SIG-M5 treated with dmso at 0.1 percent for 504 hours (cell line): ENCODE measurements at regions not wholly inside any gene's neighbourhood (a gene's known extent, or its start where the extent isn't known, plus 50 kb on each side); places are given as distances from the start of the nearest gene placed in this dataset.

Experiments used
- DNase-seq: peaks from one replicate; lab custom pipeline; 2025; ENCODE audit not compliant: unreplicated experiment; lab: John Stamatoyannopoulos, UW

DNA sequence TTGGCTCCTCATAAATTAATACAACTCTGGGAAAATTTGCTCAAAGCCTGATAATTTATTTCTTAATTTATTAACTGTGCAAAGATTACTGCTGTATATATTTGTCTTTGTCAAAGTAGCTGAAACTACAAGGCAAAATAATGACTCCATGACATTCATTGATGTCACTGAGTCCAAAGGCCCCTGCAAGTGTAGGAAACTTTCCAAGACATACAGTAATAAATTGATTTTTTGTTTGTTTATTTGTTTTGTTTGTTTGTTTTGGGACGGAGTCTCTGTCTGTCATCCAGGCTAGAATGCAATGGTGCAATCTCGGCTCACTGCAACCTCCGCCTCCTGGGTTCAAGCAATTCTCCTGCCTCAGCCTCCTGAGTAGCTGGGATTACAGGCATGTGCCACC is 96.8 kb upstream of the LPP start:
- no peak for DNase-seq

DNA sequence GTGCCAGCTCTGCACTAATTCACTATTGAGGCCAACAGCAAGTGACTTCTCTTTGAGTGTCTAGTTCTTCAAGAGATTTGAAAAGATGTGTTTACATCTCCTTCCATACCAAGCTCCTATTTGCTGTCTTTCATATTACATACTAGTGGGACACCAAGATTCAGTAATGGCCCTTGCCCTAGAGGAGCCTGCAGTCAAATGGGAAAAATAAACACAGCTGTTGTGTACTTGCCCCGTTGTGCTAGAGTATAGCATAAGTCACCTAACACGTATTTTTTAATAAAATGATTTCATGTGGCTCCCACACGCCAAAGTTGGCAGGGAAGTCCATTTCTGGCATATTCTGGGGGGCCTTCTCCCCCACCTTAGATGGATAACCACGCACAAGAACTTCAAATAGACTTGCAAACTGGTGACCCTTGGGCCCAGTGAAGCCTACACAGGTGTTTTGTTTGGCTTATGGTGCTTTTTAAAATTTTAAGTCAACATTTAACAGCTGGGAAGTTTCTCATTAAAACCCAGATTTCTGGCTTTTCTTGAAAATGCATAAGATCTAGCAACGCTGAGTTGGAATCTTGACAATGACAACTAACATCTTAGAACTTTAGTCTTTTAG is 95.3 kb upstream of the LPP start:
- DNase-seq, result no peak

DNA sequence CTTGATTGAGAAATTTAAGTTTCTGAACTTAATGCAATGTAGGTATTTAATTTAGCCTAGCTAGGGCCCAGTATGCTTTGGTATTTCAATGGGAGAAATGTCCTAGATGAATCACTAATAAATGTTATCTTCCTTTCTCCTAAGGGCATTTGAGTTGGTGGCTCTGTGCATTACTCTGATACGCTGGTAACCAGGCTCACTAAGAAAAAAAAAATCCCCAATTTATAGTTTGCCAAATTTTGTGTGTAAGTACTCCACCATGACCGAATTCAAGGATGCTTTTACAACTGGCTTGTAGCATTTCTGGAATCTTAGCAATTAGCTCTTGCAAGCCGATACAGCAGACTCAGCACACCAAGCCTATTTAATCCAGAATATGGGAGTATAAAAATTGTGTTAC is 94.6 kb upstream of the LPP start:
- DNase-seq, result no peak

DNA sequence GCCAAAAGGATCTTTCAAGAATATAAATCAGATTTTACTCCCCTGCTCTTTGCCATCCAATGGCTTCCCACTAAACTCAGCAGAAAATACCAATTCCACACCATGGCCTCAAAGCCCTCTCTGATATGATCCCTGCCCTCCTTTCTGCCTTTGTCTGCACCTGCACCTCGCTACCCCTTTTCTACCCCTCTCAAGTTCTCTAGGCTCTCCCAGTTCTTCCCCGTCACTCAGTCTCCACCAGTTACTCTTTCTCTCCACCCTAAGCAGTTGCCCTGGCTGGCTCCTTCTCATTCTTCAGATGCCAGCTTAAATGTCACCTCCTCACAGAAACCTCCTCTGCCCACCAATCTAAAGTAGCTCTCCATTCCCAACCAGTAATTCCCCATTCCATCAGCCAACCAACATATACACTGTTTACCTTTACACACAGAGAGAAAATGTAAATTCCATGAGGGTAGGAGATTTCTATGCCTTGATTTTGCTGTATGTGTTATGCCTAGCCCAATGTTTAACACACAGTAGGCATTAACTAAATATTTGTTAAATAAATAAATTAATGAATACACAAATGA is 93.6 kb upstream of the LPP start:
- no peak for DNase-seq

DNA sequence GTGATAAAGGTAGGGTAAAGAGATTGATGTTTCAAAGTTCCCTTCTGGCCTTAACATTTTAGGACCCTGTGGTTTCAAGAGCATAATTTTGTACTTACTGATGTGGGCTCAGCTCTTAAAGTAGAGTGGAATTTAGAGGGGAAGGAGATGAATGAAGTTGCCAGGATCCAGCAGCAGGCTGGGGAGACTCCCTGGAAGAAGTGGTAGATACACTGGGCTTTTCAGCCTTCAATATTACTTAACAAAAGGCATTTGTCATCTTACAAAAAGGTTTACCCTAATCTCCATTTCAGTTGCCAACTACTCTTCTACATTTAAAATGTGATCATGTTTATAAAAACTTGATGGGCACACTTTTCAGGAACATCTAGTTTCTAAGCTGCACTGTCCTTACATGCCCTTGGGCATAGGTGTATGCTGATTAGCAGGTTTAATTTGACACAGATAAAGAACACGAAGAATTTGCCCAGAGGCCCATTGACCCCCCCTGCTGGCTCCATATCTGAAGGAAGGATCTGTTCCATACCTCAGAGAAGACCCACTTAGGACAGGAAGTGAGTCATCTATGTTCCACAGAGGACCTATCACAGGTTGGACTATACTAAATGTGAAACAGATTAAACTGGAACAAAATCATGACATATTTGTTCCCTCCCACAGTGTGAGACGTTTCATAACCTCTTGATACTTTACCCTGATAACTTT is 93.0 kb upstream of the LPP start:
- DNase-seq, result peak; percentile 39

DNA sequence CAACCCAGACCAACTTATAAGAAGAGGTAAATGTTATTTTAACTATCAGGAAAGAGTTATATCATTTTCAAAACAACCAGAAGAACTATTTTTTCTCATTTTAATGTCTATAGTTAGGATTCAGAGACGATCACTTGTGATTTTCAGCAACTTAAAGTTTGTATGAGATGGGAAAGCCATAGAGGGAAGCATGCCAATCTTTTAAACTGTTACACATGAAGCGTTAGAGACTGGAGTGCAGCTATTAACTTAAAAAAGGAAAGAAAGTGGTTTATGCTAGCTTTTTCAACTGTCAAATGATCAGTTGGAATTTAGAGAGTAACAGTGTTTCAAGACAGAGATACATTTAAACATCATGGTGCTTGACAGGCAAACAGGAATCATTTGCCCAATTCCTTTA is 91.7 kb upstream of the LPP start:
- no peak for DNase-seq

DNA sequence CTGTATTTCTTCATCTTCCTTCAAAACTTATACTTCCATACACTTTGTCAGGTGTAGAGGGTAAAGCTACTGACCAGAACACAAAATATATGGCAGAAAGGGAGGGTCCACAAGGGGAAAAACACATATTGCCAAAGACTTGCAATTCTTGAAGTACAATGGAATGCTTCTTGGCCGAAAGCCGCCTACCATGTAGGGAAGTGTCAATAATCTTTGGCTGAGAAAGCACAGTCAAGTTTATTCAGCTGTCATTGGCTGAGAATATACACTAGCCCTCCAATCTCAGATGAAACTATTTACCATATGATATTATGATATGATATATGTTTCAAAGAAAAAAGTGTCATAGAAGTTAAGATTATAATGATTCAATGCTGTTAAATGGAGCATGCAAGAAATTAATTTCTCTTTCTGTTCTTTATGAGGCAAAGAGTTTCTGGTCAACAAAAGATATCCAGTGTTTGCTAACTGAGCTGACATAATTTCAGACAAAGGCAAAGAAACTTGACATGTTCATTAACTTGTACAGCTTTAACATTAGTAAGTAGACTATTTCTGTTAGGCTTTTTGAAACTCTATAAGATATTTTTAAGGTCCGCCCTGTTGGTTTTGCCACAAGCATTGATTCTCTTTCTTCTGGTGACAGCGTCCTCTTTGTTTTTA is 89.0 kb upstream of the LPP start:
- DNase-seq, result no peak

DNA sequence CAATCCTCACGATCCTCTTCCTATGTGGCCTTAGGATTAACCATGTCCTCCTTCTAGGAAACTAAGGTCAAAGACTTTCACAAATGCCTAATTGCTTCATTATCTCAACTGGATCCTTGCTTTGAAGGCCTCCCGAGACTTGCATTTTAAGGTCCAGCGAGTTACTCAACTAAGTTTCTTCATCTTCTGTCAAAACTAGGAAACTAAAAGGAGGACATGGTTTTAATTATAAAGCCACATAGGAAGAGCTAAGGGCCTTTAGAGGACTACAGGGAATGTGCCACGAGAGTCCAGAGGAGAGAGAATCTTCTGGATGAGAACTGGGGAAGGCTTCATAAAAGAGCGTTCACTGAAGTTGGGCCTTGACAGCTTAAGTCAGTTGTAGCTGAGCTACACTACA is 87.8 kb upstream of the LPP start:
- no peak for DNase-seq

DNA sequence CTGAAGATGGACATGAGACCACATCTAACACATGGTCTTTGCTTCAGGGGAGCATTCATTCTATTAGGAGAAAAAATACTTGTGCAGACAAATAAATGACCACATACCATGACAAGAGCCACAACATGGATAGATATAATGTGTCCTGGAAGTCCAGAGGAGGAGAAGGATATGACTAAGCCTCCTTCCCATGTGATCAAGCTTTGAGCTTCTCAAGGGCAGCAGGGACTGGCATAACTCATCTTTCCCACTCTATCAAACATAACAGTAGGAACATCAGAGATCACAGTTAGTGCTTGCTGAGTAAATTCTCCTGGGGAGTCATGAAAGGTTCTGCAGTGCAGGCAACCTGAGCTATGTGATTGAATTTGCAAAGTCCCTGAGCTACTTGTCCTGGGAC is 86.0 kb upstream of the LPP start:
- no peak for DNase-seq

DNA sequence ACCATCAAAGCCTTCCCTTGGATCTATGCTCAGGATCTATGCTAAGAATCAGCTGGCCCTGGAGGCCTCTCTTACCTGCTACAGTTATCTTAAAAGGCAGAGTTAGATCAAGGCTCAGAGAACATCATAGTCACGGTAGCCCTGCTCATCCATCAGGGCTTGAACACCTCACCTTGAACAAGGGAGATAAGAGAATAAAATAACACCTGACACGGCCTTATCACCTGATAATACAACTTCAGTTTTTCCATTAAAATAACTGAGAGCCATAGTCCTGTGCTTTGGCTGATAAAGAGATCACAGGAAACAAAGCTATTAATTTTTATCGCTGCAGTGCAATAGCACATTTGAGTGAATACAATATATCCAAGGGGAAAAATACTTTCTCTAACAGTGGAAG is 85.6 kb upstream of the LPP start:
- DNase-seq, result no peak

DNA sequence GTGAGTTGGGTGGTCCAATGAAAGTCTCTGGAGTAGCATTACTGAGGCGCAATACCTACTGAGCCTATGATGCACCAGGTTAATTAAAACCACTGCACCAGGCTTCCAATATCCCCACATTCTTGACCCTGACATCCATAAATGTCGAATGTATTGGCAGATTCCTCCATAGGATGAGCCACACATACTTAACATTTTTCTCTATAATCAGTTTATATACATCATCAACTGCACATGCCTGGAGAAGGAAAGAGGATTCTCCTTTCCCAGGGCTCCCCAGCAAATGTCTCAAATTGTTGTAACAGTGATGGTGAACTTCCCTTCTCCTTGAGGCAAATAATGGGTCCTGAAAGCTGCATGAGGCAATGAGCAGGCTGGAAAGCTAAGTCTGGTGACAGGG is 82.3 kb upstream of the LPP start:
- DNase-seq, result no peak

DNA sequence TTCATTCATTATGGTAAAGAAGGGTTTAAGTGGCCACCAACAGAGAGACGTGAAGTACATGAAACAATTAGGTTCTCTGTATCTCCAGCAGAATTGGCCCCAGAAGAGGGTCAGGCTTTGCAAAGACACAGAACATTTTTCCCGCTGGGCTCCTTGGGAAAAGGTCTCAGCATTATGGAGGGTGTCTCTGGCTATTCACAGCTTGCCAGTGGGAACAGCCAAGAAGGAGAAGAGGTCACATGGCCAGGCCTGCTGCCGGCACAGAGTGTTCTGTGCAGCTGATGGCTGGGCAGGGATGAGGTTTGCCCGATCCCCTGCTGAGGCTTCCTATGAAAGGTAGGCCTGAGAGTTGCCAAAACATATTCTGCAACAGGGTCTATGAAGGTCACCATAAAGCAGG is 77.8 kb upstream of the LPP start:
- DNase-seq, result no peak

DNA sequence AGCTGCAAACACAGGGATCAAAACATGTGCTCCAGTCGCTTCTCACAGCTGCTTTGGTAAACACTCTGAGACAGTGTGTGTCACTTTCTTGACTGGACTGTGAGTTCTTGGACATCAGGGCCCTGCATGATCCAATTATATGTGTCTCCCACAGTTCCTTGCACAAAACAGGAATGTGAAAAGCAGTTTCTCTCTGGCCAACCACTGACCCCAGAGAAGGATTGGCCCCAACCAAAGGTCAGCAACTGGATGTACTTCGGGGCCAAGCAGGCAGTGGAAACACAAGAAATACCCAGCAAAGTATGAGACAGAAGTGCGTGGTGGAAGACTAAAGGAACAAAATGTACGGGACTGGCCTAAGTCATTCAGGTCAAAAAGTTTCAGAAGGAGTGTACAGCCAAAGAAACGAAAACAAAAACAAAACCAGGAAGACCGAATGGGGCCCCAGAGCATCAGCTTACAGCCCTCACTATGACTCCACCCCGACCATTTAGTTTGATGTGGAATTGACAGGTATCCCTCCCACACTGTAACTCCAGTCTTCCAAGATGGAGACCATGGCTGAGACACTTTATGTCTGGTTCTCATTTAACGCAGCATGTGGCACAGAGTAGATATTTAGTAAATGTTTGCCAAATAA is 76.7 kb upstream of the LPP start:
- DNase-seq, result no peak

DNA sequence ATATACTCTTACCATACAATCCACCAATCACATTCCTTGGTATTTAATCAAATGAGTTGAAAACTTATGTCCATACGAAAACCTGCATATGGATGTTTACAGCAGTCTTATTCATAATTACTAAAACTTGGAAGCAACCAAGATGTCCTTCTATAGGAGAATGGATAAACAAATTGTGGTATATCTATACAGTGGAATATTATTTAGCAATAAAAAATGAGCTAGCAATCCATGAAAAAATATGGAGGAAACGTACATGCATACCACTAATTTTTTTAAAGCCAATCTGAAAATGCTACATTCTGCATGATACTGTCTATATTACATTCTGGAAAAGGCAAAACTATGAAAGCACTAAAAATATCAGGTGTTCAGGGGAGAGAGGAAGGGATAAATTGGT is 73.9 kb upstream of the LPP start:
- no peak for DNase-seq

DNA sequence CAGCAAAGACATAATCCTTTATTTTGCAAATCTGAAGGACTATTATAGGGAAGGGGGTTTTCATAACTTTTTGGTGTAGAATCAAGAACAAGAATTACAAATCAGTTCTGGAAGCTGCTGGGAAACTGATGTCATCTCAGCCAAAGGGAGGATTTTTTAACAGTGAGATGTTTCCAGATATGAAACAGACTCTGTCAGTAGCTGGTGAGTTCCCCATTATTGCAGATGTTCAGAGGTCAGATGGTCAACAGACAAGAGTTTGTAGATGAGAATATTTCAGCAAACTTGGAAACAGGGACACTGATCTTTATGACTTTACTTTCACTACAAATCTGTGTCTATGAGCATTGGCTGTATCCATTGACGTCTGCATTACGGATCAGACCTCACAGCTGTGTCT is 71.9 kb upstream of the LPP start:
- DNase-seq, result no peak

DNA sequence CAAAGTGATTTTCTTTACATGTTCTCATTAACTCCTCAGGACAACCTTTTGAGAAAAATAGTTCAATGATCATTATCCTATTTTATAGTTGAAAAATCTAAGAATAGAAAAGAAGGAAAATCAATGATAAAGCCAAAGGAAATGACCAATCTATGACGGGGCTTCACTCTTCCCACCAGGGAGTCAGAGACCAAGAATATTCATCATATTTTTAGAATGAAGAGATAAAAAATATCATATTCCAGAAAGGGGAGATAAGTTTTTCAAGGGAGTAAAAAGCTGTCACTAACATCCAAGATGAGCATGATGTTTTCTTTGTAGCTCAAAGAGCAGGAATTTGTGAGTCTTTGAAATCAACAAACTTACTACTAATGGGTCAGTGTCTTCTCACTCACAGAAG is 71.5 kb upstream of the LPP start:
- DNase-seq, result no peak

DNA sequence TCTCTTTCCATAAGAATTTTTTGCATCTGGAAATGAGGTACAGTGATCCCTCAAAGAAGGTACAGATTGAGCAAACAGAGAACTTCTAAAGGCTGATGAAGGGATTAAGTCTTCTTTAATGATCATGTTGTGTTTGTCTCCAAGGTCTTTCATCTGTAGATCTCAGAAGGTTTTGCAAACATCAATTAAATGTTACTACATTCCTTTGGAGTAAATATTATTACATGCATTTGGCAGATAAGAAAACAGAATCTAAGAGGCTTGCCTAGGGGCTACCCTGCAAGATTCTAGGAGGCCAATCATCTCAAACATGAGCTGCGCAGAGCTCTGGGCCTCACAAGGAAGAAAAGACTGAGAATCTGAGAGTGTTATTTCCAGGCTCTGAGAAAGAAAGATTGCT is 70.9 kb upstream of the LPP start:
- no peak for DNase-seq

DNA sequence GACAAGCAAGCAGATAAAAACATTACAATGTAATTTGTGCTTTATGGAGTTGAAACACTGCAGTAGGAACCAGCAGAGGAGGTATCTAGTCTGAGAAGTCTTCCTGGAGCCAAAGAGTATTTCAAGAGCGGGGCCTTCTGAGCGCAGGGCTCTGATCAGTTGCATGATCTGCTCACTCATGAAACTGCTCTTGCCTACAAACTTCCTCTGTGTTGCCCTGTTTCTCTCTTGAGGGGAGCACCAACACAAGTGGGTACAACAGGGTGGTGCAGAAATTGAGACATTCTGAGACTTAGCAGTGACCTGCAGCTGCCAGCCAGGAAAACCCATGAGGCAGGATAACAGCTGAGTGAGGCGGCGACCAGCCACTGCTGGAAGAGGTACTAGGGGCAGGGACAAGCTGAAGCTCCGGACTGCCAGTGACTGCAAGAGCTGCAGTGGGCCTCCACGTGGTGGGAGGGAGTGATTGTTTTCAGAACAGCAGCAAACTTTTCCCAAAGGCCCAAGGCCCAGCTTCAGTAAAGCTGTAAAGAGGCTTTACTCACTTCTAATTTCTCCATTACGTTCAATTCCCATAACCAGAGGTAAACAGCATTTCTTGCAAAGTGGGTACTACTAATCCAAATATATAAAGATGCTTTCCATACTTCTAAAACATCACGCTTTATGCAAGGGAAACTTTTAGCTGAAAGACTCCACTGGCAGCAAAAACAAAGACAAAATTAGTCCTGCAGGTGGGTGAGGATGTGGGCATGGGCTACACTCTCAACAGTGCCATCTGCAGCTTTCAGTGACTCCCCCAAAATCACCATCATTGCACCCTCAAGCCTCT is 69.0 kb upstream of the LPP start:
- DNase-seq, result no peak

DNA sequence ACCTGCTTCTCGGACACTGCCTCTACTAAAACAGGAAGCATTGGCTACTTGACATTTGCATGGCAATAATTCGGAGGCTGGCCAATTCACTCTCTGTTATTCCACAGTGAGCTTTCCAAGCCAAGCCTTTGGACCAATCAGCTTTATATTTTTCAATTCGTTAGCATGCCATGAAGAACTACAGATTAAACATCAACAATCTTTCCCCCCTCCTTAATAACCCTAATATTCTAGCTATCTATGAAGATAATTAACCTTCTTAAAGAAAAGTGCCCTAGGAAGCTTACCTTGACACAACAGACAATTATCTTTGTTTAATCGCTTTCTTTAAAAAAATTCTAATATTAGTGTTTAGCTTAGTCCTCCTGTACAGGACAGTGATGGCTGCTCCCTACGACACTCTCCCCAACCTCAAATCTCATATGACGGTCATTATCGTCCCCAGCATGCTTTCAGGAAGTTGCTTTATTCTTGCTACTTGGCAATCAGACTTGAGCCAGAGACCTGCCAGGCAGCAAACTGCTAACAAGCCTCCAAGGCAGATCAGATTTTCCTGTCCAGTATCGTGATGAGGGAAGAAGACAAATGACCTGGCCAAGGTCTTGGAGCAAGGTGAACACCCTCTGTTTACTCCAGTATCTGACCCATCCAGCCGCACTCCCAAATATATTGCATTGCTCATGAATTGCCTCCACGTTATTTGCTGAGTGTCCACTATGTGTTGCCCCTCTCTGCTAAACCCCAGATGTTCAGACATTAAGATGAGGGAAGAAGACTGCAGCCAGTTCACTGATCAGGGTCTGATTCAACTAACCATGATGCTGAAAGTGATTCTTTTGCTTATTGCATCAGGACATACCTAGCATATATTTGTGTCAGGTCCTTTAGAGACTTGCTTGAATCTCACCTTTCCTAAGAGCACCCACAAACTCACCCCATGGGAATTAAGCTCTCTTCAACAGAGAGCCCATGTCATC is 68.1 kb upstream of the LPP start:
- DNase-seq, result no peak
